LNCaP clone FGC (cell line): ENCODE measurements at regions not wholly inside any gene's neighbourhood (a gene's known extent, or its start where the extent isn't known, plus 50 kb on each side); places are given as distances from the start of the nearest gene placed in this dataset.

Experiments used
- DNase-seq: peaks from one replicate; pipeline ENCODE4 v3.0.0-alpha.2; 2011; ENCODE audit warnings: low read depth
- H3K4me3 ChIP-seq: 2 replicates; pipeline ENCODE4 v1.5.1; 2011; ENCODE audit warnings: mild to moderate bottlenecking, low read depth, low read length, control low read depth
- CTCF ChIP-seq: IDR thresholded peaks from 2 replicates; pipeline ENCODE4 v1.5.1; 2012; ENCODE audit warnings: mild to moderate bottlenecking; ENCODE audit not compliant: control insufficient read depth, insufficient read depth; ENCODE audit errors: extremely low read depth

GRCh38 chr3:72641684-72642083, 206.6 kb downstream of the SHQ1 start:
- no peak for DNase-seq
- no peak overlapping the region for H3K4me3 ChIP-seq
- no peak for TF ChIP-seq CTCF

GRCh38 chr3:72641072-72641471, 207.2 kb downstream of the SHQ1 start:
- no peak for TF ChIP-seq CTCF
- no peak for DNase-seq

GRCh38 chr3:72636969-72637597, 211.2 kb downstream of the SHQ1 start:
- DNase-seq: no peak
- TF ChIP-seq CTCF: no peak
- H3K4me3 ChIP-seq: no peak overlapping the region

More at GRCh38 chr3:72641072-72641471, 207.2 kb downstream of the SHQ1 start:
- no peak overlapping the region for H3K4me3 ChIP-seq

- DNase-seq: no peak
- no peak overlapping the region for H3K4me3 ChIP-seq
- no peak for TF ChIP-seq CTCF
Observed at GRCh38 chr3:72635551-72635950, 212.7 kb downstream of the SHQ1 start.

GRCh38 chr3:72634128-72634527, 214.1 kb downstream of the SHQ1 start:
- no peak overlapping the region for H3K4me3 ChIP-seq
- DNase-seq: no peak
- no peak for TF ChIP-seq CTCF

GRCh38 chr3:72633534-72633933, 214.7 kb downstream of the SHQ1 start:
- no peak overlapping the region for H3K4me3 ChIP-seq
- DNase-seq: no peak
- TF ChIP-seq CTCF: no peak

- no peak for DNase-seq
- TF ChIP-seq CTCF: no peak
- no peak overlapping the region for H3K4me3 ChIP-seq
Observed at GRCh38 chr3:72633121-72633520, 215.1 kb downstream of the SHQ1 start.
